Stimulated activated naive CD8-positive, alpha-beta T cell treated with anti-CD3 and anti-CD28 coated beads, Interleukin-15, amount 100 ng/mL, for 72 hours (primary cell): ENCODE measurements at regions not wholly inside any gene's neighbourhood (a gene's known extent, or its start where the extent isn't known, plus 50 kb on each side); places are given as distances from the start of the nearest gene placed in this dataset.

Experiments used
- ATAC-seq: fragments of 150-1000 bp; cut with Tn5 transposase; 2 replicates; pipeline ENCODE4 v1.10.0; 2021; ENCODE audit warnings: mild to moderate bottlenecking, moderate library complexity
- DNase-seq, 2 donors: peaks; one replicate each; pipeline ENCODE4 v3.0.0; 2021 to 2022
- H3K27ac Mint-ChIP-seq, 2 donors: one replicate each; pipeline ENCODE4 v1.8.0; 2022; ENCODE audit warnings: mild to moderate bottlenecking in 2 of 2, mixed read lengths in 2 of 2, moderate library complexity in 2 of 2
- H3K27me3 Mint-ChIP-seq: one replicate; pipeline ENCODE4 v1.8.0; 2022; ENCODE audit warnings: mixed read lengths
- H3K4me1 Mint-ChIP-seq: one replicate; pipeline ENCODE4 v1.8.0; 2022; ENCODE audit warnings: mild to moderate bottlenecking, mixed read lengths
- H3K4me3 Mint-ChIP-seq, 2 donors: one replicate each; pipeline ENCODE4 v1.8.0; 2022; ENCODE audit warnings: mild to moderate bottlenecking in 2 of 2, mixed read lengths in 2 of 2, moderate library complexity in 1 of 2
- H3K9me3 Mint-ChIP-seq, 2 donors: one replicate each; pipeline ENCODE4 v1.8.0; 2022; ENCODE audit warnings: mixed read lengths in 2 of 2

DNA sequence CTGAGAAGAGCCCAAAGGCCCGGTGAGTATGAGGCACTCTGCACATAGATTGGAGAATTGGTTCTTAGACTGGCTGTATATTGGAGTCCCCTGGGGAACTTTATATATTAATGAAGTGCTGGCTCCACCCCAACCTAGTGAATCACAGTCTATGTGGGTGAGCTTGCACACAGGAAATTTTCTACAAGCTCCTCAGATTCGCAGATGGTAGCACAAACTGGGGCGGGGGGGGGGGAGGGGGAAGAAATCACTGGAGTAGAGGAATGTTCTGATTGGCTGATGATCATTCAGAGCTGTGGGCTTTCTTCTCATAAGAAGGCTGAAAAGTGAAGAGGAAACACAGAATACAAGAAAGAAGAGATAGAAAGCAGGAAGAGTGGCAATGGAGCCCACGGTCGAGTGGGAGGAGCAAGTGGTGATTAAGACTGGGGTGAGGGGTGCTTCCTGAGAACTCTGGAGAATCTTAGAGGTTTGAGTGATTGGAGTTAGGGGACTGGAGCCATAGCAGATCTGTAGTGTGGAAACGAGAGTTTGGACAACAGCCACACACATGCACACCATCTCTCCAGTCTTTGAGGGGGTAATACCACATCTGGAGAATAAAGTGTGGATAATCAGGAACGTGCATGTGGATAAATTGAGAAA is 465.9 kb upstream of the DAB1 start:
- DNase-seq (no peak), ATAC-seq (no peak)
- Mint-ChIP-seq H3K4me1 (no peaks in the 10 kb centered on the region), H3K27me3 (peaks cover 14% of the 10 kb centered on the region), H3K4me3 (no peak overlapping the region), H3K27ac (no peak overlapping the region), H3K9me3 (no peaks in the 10 kb centered on the region)

DNA sequence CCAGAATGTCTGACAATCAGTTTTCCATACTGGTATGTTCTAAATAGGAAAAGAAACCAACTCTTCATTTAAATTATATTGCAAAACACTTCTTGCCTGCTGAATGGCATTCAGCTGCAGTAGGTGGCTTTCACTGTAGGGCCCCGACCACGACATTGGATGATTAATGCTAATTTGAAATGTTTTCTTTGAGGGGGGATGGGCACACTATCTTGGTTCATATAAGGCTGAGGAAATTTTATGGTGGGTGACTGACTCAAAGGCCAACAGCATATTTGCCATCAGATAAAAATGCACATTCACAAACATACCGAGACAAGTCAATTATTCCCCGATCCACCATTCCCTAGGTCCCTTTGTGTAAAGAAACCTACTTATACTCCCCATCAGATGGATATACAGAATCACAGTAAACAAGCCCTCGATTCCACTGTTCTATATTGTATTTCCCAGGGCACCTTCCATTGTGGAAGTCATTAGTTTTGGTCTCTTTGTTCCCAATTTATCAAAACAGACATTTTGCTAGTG is 464.2 kb upstream of the DAB1 start:
- Mint-ChIP-seq H3K9me3 (no peaks in the 10 kb centered on the region), H3K27ac (no peak overlapping the region), H3K27me3 (peaks cover 14% of the 10 kb centered on the region), H3K4me1 (no peaks in the 10 kb centered on the region), H3K4me3 (no peak overlapping the region)
- ATAC-seq (no peak), DNase-seq (no peak)

DNA sequence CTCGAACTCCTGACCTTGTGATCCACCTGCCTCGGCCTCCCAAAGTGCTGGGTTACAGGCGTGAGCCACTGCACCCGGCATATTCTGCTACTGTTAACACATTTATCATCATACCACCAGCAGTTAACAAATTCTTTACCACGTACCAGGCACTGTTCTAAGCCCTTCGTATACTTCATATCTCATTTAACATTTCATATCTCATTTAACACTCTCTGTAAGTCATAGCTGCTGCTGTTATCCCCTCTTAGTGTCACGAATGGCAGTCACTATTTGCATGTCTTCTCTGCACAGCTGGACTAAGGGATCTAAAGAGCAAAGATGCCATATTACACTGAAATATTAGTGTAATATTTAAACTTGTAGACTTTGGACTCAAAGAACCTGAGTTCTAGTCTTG is 462.5 kb upstream of the DAB1 start:
- H3K27ac Mint-ChIP-seq, result no peak overlapping the region
- H3K27me3 Mint-ChIP-seq, result peaks cover 14% of the 10 kb centered on the region
- DNase-seq, result no peak
- H3K4me1 Mint-ChIP-seq, result no peaks in the 10 kb centered on the region
- H3K9me3 Mint-ChIP-seq, result no peaks in the 10 kb centered on the region
- no peak overlapping the region for H3K4me3 Mint-ChIP-seq
- ATAC-seq, result no peak

DNA sequence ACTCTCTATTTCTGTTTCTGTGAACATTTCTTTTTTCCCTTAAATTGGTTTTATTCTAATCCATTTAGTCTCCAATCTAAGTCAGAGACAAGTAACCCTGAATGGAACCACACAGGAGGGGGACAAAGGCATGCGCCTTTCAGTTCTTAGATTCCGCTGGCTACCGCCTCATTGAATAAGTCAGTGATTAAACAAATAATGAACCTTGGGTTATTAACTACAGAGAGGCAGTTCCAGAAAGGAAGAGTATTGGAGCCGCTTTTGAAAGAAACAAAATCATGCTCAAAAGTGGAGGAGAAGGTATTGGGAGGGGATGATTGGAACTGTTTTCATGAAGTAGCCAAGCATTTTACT is 459.8 kb upstream of the DAB1 start:
- Mint-ChIP-seq H3K27ac (no peak overlapping the region), H3K4me1 (no peaks in the 10 kb centered on the region), H3K27me3 (no peaks in the 10 kb centered on the region), H3K4me3 (no peak overlapping the region), H3K9me3 (no peaks in the 10 kb centered on the region)
- DNase-seq, result no peak
- ATAC-seq, result no peak

DNA sequence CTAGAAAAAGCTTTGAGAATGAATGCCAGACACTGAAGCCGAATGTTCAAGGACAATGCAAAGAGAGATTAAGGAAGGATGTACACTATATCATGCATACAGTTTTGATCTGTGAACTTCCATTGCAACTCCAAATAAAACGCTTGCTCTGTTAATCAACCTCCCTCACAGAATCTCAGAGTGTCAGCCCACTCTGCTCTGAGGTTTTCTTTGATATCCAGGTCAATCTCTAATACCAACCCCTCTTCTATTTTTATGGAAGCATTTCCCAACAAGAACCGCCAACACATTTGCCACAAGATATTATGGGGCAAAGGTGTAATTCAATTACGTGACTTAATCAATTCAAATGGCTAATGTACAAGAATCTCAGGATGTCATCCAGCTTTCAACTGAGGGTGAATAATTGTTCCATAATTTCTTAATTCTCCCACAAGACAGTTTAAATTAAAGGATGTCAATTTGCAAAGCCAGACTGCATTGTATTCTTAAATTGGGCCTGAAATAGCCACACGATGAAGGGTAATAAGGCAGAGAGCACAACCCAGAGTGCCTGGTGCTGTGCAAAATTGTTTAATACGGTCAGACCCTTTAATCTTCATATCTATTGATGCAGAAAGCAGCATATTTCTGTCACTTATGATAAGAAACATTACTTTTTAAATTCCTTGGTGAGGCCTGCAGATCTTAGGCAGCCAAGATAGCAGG is 459.2 kb upstream of the DAB1 start:
- Mint-ChIP-seq H3K27ac (no peak overlapping the region), H3K9me3 (no peaks in the 10 kb centered on the region), H3K27me3 (no peaks in the 10 kb centered on the region), H3K4me3 (no peak overlapping the region), H3K4me1 (no peaks in the 10 kb centered on the region)
- ATAC-seq (no peak), DNase-seq (no peak)

GRCh38 chr1:57882072-57882471 is 458.2 kb upstream of the DAB1 start:
- no peak overlapping the region for H3K27ac Mint-ChIP-seq
- no peaks in the 10 kb centered on the region for H3K9me3 Mint-ChIP-seq
- DNase-seq (no peak), ATAC-seq (no peak)
- H3K4me3 Mint-ChIP-seq, result no peak overlapping the region
- no peaks in the 10 kb centered on the region for H3K27me3 Mint-ChIP-seq
- no peaks in the 10 kb centered on the region for H3K4me1 Mint-ChIP-seq

GRCh38 chr1:57881639-57882038 is 457.8 kb upstream of the DAB1 start:
- DNase-seq (no peak), ATAC-seq (no peak)
- H3K27ac Mint-ChIP-seq, result no peak overlapping the region
- no peaks in the 10 kb centered on the region for H3K9me3 Mint-ChIP-seq
- no peak overlapping the region for H3K4me3 Mint-ChIP-seq
- no peaks in the 10 kb centered on the region for H3K27me3 Mint-ChIP-seq
- no peaks in the 10 kb centered on the region for H3K4me1 Mint-ChIP-seq

DNA sequence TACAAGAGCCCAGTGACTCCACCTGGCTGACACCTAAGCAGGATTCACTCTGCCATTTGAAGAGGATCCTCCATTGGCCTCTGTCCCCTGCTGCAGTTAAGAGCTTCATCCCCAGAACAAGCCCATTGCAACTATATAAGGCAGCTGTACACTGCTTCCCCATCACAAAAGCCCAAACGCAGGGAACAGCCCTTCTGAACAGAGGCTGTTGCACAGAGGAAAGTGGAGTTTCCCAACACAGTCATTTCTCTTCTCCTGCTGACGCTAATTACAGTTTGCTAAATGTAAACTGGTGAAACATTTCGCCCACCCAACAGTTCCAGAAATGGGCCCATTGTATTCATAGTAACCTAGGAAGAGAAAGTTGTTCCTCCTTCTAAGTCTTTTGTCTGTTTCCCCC is 455.8 kb upstream of the DAB1 start:
- H3K9me3 Mint-ChIP-seq, result no peaks in the 10 kb centered on the region
- H3K27me3 Mint-ChIP-seq, result no peaks in the 10 kb centered on the region
- no peak overlapping the region for H3K4me3 Mint-ChIP-seq
- H3K4me1 Mint-ChIP-seq, result no peaks in the 10 kb centered on the region
- DNase-seq, result no peak
- no peak for ATAC-seq
- no peak overlapping the region for H3K27ac Mint-ChIP-seq

- Mint-ChIP-seq H3K9me3 (peaks cover 0 to 5% of the 10 kb centered on the region in 2 donors), H3K27me3 (no peaks in the 10 kb centered on the region), H3K4me3 (no peak overlapping the region), H3K4me1 (no peaks in the 10 kb centered on the region), H3K27ac (no peak overlapping the region)
- no peak for DNase-seq
- ATAC-seq, result no peak
Measured at GRCh38 chr1:57874418-57874877, 450.6 kb upstream of the DAB1 start.

DNA sequence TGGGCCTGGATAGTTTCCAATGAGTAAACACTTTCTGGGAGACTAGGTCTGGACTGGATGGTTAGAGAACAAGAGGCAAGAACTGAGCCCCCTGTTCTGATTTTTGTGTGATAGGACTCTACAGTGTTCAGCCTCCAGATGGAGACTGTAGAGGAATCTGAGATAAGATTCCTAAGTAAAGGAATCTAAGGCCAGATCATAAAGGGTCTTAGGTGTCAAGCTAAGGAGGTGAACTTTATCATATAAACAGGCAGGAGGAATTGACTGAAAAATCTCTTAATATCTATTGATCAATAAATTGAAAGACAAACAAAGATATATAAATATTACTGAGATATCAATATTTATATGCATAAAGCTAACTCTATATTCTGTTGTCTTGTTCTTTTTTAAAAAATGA is 449.1 kb upstream of the DAB1 start:
- no peak for DNase-seq
- Mint-ChIP-seq H3K27ac (no peak overlapping the region), H3K27me3 (no peaks in the 10 kb centered on the region), H3K4me1 (no peaks in the 10 kb centered on the region), H3K9me3 (peaks cover 0 to 5% of the 10 kb centered on the region in 2 donors), H3K4me3 (no peak overlapping the region)
- no peak for ATAC-seq

- no peak overlapping the region for H3K27ac Mint-ChIP-seq
- DNase-seq, result no peak
- H3K9me3 Mint-ChIP-seq, result peaks cover 0 to 5% of the 10 kb centered on the region in 2 donors
- no peaks in the 10 kb centered on the region for H3K4me1 Mint-ChIP-seq
- no peak for ATAC-seq
- H3K4me3 Mint-ChIP-seq, result no peak overlapping the region
- H3K27me3 Mint-ChIP-seq, result no peaks in the 10 kb centered on the region
Measured at GRCh38 chr1:57868908-57869307, 445.0 kb upstream of the DAB1 start.

GRCh38 chr1:57868239-57868638 is 444.4 kb upstream of the DAB1 start:
- DNase-seq (no peak), ATAC-seq (no peak)
- Mint-ChIP-seq H3K27me3 (no peaks in the 10 kb centered on the region), H3K9me3 (peaks cover 0 to 5% of the 10 kb centered on the region in 2 donors), H3K4me3 (no peak overlapping the region), H3K27ac (no peak overlapping the region), H3K4me1 (no peaks in the 10 kb centered on the region)

GRCh38 chr1:57866998-57867397 is 443.1 kb upstream of the DAB1 start:
- no peak for DNase-seq
- Mint-ChIP-seq H3K4me3 (no peak overlapping the region), H3K4me1 (no peaks in the 10 kb centered on the region), H3K27me3 (no peaks in the 10 kb centered on the region), H3K9me3 (no peaks in the 10 kb centered on the region), H3K27ac (no peak overlapping the region)
- ATAC-seq, result no peak

DNA sequence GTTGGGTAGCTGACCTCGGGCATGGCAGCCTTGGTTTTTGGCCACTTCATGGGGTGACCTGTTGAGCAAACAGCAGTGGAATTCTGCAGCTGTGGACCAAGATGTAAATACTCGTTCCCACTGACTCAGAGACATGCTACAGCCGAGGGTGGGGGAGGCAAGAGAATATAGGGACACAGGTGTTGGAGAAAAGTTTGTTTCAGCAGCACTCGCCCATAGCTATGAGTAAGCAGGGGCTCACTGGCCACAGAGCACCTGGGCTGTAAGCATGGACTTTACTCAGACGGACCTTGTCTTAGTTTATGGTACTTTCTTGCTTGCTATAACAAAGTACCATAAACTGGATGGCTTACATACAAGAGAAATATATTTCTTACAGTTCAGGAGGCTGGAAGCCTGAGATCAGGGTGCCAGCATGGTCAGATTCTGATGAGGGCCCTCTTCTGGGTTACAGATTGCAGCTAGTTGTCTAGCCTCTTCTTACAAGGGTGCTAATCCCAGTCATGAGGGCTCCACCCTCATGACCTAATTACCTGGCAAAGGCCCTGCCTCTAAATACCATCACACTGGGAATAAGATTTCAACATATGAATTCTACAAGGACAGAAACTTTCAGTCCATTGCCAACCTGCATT is 437.2 kb upstream of the DAB1 start:
- H3K9me3 Mint-ChIP-seq, result no peaks in the 10 kb centered on the region
- DNase-seq, result no peak
- no peaks in the 10 kb centered on the region for H3K27me3 Mint-ChIP-seq
- no peak for ATAC-seq
- no peak overlapping the region for H3K4me3 Mint-ChIP-seq
- H3K27ac Mint-ChIP-seq, result no peak overlapping the region
- H3K4me1 Mint-ChIP-seq, result no peaks in the 10 kb centered on the region

DNA sequence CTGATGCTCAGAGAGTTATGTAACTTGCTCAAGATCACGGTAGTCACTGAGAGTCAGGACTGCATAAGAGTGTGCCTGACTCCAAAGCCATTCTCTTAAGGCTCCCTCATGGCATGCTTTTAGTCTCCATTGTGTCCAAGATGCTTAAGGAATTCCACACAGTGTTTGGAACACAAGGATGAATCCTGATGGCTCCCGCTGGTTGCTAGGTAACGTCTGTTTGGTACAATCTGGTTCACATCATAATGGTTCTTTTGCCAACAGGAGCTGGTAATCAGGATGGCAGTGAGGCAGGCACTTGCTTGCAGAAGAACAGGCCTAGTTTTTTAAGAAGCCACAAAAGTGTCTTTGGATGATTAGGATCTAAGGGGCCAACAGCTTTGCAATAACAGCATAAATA is 436.5 kb upstream of the DAB1 start:
- no peaks in the 10 kb centered on the region for H3K4me1 Mint-ChIP-seq
- no peak for ATAC-seq
- no peak for DNase-seq
- no peaks in the 10 kb centered on the region for H3K27me3 Mint-ChIP-seq
- H3K27ac Mint-ChIP-seq, result no peak overlapping the region
- H3K9me3 Mint-ChIP-seq, result peaks cover 0 to 7% of the 10 kb centered on the region in 2 donors
- no peak overlapping the region for H3K4me3 Mint-ChIP-seq

DNA sequence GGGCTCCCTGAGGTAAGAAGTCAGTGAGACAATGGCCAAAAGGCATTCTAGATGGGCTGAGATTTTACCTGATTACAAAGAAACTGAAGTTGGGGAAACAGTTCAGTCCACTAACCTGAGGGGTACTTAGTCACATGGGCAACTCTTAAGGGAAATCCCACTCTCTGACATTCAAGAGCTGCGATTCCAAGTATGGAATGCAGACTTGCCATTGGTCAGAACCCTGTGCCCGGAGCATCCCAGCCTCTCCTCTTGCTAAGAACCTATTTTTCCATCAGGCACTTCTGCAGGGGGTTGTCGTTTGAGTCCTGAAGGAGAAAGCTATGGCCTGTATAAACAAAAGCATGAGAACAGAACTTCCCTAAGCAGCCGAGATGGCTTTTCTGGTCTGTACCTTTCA is 434.9 kb upstream of the DAB1 start:
- H3K9me3 Mint-ChIP-seq, result peaks cover 0 to 9% of the 10 kb centered on the region in 2 donors
- no peaks in the 10 kb centered on the region for H3K27me3 Mint-ChIP-seq
- no peaks in the 10 kb centered on the region for H3K4me1 Mint-ChIP-seq
- ATAC-seq (no peak), DNase-seq (no peak)
- H3K27ac Mint-ChIP-seq, result no peak overlapping the region
- no peak overlapping the region for H3K4me3 Mint-ChIP-seq
